GM12872 (cell line): ENCODE measurements at regions not wholly inside any gene's neighbourhood (a gene's known extent, or its start where the extent isn't known, plus 50 kb on each side); places are given as distances from the start of the nearest gene placed in this dataset.

Source experiments
- CTCF ChIP-seq: IDR thresholded peaks from 3 replicates; pipeline ENCODE4 v1.5.1; 2011; ENCODE audit warnings: low read depth, mild to moderate bottlenecking, low read length, moderate library complexity; ENCODE audit not compliant: insufficient read depth

GRCh38 chr3:153247331-153248330, 85.6 kb downstream of the RAP2B start:
- TF ChIP-seq CTCF, result no peak

- no peak for TF ChIP-seq CTCF
These were observed 87.9 kb downstream of the RAP2B start for GRCh38 chr3:153249906-153250305.

- no peak for TF ChIP-seq CTCF
These were observed 88.4 kb downstream of the RAP2B start for GRCh38 chr3:153250446-153250845.

GRCh38 chr3:153252963-153253362, 90.9 kb downstream of the RAP2B start:
- no peak for TF ChIP-seq CTCF

GRCh38 chr3:153254361-153254760, 92.3 kb downstream of the RAP2B start:
- no peak for TF ChIP-seq CTCF

- no peak for TF ChIP-seq CTCF
These were observed 95.8 kb downstream of the RAP2B start for GRCh38 chr3:153257673-153258351.

- TF ChIP-seq CTCF, result no peak
These were observed 97.9 kb downstream of the RAP2B start for GRCh38 chr3:153259956-153260355.
